ENCODE measurements at regions not wholly inside any gene's neighbourhood (a gene's known extent, or its start where the extent isn't known, plus 50 kb on each side); places are given as distances from the start of the nearest gene placed in this dataset.

DNA sequence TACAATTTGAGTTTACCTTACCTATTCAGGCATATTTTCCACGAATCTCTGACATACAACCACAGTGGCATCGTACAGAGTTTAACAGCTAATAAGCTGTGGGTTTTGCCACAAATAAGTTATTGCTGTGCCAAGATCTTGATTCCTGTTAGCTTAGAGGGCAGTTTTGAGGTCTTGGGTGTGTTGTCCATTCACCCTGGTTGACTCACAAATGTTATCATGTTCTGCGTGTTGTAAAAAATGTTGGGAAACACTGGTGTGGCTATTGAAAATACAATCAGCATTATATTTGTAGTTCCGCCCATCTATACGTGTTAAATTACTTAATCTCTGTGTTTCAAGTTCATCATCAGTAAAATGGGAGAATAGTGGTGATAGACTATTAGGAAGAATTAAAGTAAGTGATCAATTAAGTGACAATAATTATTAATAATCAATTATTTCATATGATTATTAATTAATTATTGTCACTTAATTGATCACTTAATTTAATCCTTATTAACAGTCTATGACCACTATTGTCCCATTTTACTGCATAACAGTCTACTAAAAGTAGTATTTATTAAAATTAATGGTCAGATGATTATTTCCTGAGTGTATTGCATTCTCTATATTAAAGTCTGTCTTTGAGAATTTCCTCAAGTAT is 96.3 kb downstream of the TMA16 start:
- Histone ChIP-seq H3K36me3 (replicated peaks in 1 of 2; ENCODE audit: control insufficient read depth in 1 of 2, insufficient read depth in 2 of 2, low read length in 2 of 2) (peaks cover 11 to 22% of the 10 kb centered on the region in 2 donors), H3K27me3 (ENCODE audit: control insufficient read depth in 2 of 2, insufficient read depth in 2 of 2, low read length in 2 of 2) (no peaks in the 10 kb centered on the region), H3K4me1 (ENCODE audit: control insufficient read depth in 1 of 2, insufficient read depth in 2 of 2, low read length in 2 of 2) (peaks cover 72 to 89% of the 10 kb centered on the region in 2 donors), H3K79me2 (ENCODE audit: insufficient read depth, low read length) (peaks cover 98% of the 10 kb centered on the region), H3K27ac (ENCODE audit: low read depth in 1 of 2, low read length in 2 of 2) (peak overlapping the region in 1 of 2 donors; percentile 82), H3K9ac (ENCODE audit: insufficient read depth, low read length, poor library complexity, severe bottlenecking) (peak overlapping the region; percentile 20), H2AFZ (ENCODE audit: insufficient read depth, low read depth, low read length, poor library complexity, severe bottlenecking) (no peak overlapping the region), H3K4me3 (replicated peaks in 1 of 3; ENCODE audit: low read depth in 2 of 3, low read length in 3 of 3) (peak overlapping the region in 1 of 3 experiments; percentile 58), H3K4me2 (replicated peaks; ENCODE audit: extremely low read depth, low read length, poor library complexity, severe bottlenecking) (peak overlapping the region; percentile 59), H4K20me1 (ENCODE audit: insufficient read depth, low read length) (peaks cover 90% of the 10 kb centered on the region), H3K9me3 (replicated peaks in 1 of 2; ENCODE audit: control insufficient read depth in 1 of 2, insufficient read depth in 1 of 2, low read length in 2 of 2) (peaks cover 0 to 3% of the 10 kb centered on the region in 2 donors)
- Mint-ChIP-seq H3K27me3 (ENCODE audit: low read depth in 3 of 3) (peaks cover 0 to 1% (median 0%) of the 10 kb centered on the region in 3 donors), H3K4me3 (peak overlapping the region; percentile 6 to 69), H3K36me3 (peaks cover 30 to 53% of the 10 kb centered on the region in 2 donors), H3K4me1 (peaks cover 66% of the 10 kb centered on the region), H3K27ac (peak overlapping the region; percentile 86 to 97 (median 91)), H3K9me3 (peaks cover 2 to 5% (median 5%) of the 10 kb centered on the region in 7 donors)
- WGBS (ENCODE audit: insufficient coverage): no CpG with 5 or more reads among the region's 5 CpGs
- intact Hi-C loops (cut with micrococcal nuclease): loop anchor here in 1 of 2 donors (5.0 kb wide), 1 partner anchor 33 kb away; no protein-coding TSS in a partner anchor
- peak; percentile 71 to 79 (median 75) for DNase-seq
- TF ChIP-seq, protein P1, sequence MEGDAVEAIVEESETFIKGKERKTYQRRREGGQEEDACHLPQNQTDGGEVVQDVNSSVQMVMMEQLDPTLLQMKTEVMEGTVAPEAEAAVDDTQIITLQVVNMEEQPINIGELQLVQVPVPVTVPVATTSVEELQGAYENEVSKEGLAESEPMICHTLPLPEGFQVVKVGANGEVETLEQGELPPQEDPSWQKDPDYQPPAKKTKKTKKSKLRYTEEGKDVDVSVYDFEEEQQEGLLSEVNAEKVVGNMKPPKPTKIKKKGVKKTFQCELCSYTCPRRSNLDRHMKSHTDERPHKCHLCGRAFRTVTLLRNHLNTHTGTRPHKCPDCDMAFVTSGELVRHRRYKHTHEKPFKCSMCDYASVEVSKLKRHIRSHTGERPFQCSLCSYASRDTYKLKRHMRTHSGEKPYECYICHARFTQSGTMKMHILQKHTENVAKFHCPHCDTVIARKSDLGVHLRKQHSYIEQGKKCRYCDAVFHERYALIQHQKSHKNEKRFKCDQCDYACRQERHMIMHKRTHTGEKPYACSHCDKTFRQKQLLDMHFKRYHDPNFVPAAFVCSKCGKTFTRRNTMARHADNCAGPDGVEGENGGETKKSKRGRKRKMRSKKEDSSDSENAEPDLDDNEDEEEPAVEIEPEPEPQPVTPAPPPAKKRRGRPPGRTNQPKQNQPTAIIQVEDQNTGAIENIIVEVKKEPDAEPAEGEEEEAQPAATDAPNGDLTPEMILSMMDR (IDR thresholded peaks at IDR 0.05): no peak

DNA sequence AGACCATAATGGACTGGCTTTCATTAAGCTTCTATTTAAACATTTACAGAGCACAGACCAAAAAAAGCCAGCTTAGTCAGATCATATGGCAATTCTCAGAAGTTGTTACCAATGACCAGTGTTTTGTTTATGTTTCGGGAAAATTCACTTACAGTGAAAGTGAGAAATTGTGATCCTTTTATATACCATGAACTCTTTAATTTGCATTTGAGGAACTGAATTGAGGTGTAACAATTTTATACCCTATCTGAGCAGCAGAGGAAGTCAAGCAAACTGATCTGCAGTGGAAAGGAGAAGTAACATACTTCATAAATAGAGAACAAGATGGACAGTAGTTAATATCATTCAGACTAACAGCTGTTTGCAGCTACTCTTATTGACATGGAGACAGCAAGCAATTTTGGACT is 97.1 kb downstream of the TMA16 start:
- H3K27ac Mint-ChIP-seq: peak overlapping the region; percentile 85 to 97 (median 91)
- TF ChIP-seq, protein P1 (IDR thresholded peaks at IDR 0.05): peak; percentile 11
- DNase-seq: peak; percentile 68 to 84 (median 75)
- peaks cover 2 to 5% (median 5%) of the 10 kb centered on the region in 7 donors for H3K9me3 Mint-ChIP-seq
- Histone ChIP-seq H3K4me1 (ENCODE audit: control insufficient read depth in 1 of 2, insufficient read depth in 2 of 2, low read length in 2 of 2) (peaks cover 80 to 97% of the 10 kb centered on the region in 2 donors), H3K4me3 (replicated peaks in 1 of 3; ENCODE audit: low read depth in 2 of 3, low read length in 3 of 3) (peak overlapping the region in 2 of 3 experiments; percentile 22 to 58), H2AFZ (ENCODE audit: insufficient read depth, low read depth, low read length, poor library complexity, severe bottlenecking) (no peak overlapping the region), H3K9me3 (replicated peaks in 1 of 2; ENCODE audit: control insufficient read depth in 1 of 2, insufficient read depth in 1 of 2, low read length in 2 of 2) (peaks cover 0 to 3% of the 10 kb centered on the region in 2 donors), H3K27me3 (ENCODE audit: control insufficient read depth in 2 of 2, insufficient read depth in 2 of 2, low read length in 2 of 2) (no peaks in the 10 kb centered on the region), H3K36me3 (replicated peaks in 1 of 2; ENCODE audit: control insufficient read depth in 1 of 2, insufficient read depth in 2 of 2, low read length in 2 of 2) (peaks cover 3 to 15% of the 10 kb centered on the region in 2 donors), H3K4me2 (replicated peaks; ENCODE audit: extremely low read depth, low read length, poor library complexity, severe bottlenecking) (peak overlapping the region; percentile 59), H4K20me1 (ENCODE audit: insufficient read depth, low read length) (peaks cover 90% of the 10 kb centered on the region), H3K9ac (ENCODE audit: insufficient read depth, low read length, poor library complexity, severe bottlenecking) (no peak overlapping the region), H3K27ac (ENCODE audit: low read depth in 1 of 2, low read length in 2 of 2) (peak overlapping the region in 1 of 2 donors; percentile 77), H3K79me2 (ENCODE audit: insufficient read depth, low read length) (peaks cover 98% of the 10 kb centered on the region)
- WGBS (ENCODE audit: insufficient coverage): no CpG with 5 or more reads among the region's 1 CpG
- peaks cover 71% of the 10 kb centered on the region for H3K4me1 Mint-ChIP-seq
- H3K4me3 Mint-ChIP-seq: peak overlapping the region; percentile 6 to 69
- H3K27me3 Mint-ChIP-seq (ENCODE audit: low read depth in 3 of 3): peaks cover 0 to 1% (median 0%) of the 10 kb centered on the region in 3 donors
- intact Hi-C loops (cut with micrococcal nuclease): loop anchor here in 1 of 2 donors (5.0 kb wide), 1 partner anchor 34 kb away; no protein-coding TSS in a partner anchor
- peaks cover 26 to 50% of the 10 kb centered on the region in 2 donors for H3K36me3 Mint-ChIP-seq

All from CD14-positive monocyte (primary cell).